Ovary (tissue), 7 donors: ENCODE measurements at regions not wholly inside any gene's neighbourhood (a gene's known extent, or its start where the extent isn't known, plus 50 kb on each side); places are given as distances from the start of the nearest gene placed in this dataset.

Experiments
- DNase-seq, 5 donors: peaks; one replicate each; pipeline ENCODE4 v3.0.0-alpha.2; 2019 to 2020
- H3K27ac ChIP-seq, 2 donors: fragments of 200-600 bp; one replicate each; pipeline versions ENCODE4 v1.5.1 to v1.8.0; 2019 to 2022
- H3K27me3 ChIP-seq: fragments of 200-600 bp; one replicate; pipeline ENCODE4 v1.8.0; 2022
- H3K36me3 ChIP-seq: fragments of 200-600 bp; sonication (generic); one replicate; pipeline ENCODE4 v1.5.1; 2019
- H3K4me1 ChIP-seq: one replicate; pipeline ENCODE4 v1.8.1; 2013; ENCODE audit warnings: mild to moderate bottlenecking, moderate library complexity; ENCODE audit not compliant: insufficient read depth
- H3K4me3 ChIP-seq: fragments of 200-600 bp; sonication (generic); one replicate; pipeline ENCODE4 v1.5.1; 2017
- H3K9me3 ChIP-seq, 2 donors: fragments of 200-600 bp in 1 of 2; sonication (generic) in 1 of 2; one replicate each; pipeline versions ENCODE4 v1.5.1 to v1.8.1; 2013 to 2019; ENCODE audit warnings: mild to moderate bottlenecking in 1 of 2, moderate library complexity in 1 of 2
- EP300 ChIP-seq: sonication (generic); formaldehyde crosslinking; IDR thresholded peaks from one replicate; pipeline ENCODE4 v1.6.1; 2017; ENCODE audit warnings: antibody characterized with exemption
- POLR2A ChIP-seq: fragments of 450-650 bp; IDR thresholded peaks from one replicate; pipeline ENCODE4 v1.6.1; 2017; ENCODE audit warnings: antibody characterized with exemption, mild to moderate bottlenecking, moderate library complexity
- WGBS, 3 donors: extraction: QIAGEN DNeasy Blood & Tissue Kit in 1 of 3; methylation state at CpG; one replicate each; pipeline versions ENCODE4 v1.1.5 to v1.1.7; 2013 to 2017; 5-methylcytosine and 5-hydroxymethylcytosine counted together
- intact Hi-C, 4 donors: fragments of 100-400 bp; cut with DNase I; formaldehyde crosslinking; loops; one replicate each; pipeline versions ENCODE4 v1.11.0 to v1.15.1; 2022 to 2023
- TF ChIP-seq, protein P1 (sequence below), 3 donors: fragments of 450-650 bp in 2 of 3; fragments of 200-600 bp in 1 of 3; IDR thresholded peaks; one replicate each; pipeline versions ENCODE4 v1.5.1 to v1.8.0; 2016 to 2022; ENCODE audit warnings: antibody characterized with exemption in 3 of 3, mild to moderate bottlenecking in 1 of 3
- donor health status: DM: no; HTN: no; CAD: no; lungs with moderate emphysema.
- donor health status: DM: no; HTN: no; CAD: no.
- donor health status: Bipolar disorder and iron deficiency.
- donor health status: DM: no; HTN: no; CAD: no.
- donor health status: DM: yes; HTN: yes; CAD: no.

- intact Hi-C loops: no loop called here
- no peak for DNase-seq
These were observed 169.7 kb downstream of the ZDHHC21 start for GRCh38 chr9:14523545-14523944.

GRCh38 chr9:14522627-14523379 lies 170.4 kb downstream of the ZDHHC21 start:
- intact Hi-C loops: no loop called here
- no peak overlapping the region for H3K4me3 ChIP-seq
- no peaks in the 10 kb centered on the region for H3K9me3 ChIP-seq
- H3K27me3 ChIP-seq: no peaks in the 10 kb centered on the region
- no peaks in the 10 kb centered on the region for H3K36me3 ChIP-seq
- H3K4me1 ChIP-seq: no peaks in the 10 kb centered on the region
- DNase-seq: no peak
- TF ChIP-seq EP300: no peak
- TF ChIP-seq, protein P1, sequence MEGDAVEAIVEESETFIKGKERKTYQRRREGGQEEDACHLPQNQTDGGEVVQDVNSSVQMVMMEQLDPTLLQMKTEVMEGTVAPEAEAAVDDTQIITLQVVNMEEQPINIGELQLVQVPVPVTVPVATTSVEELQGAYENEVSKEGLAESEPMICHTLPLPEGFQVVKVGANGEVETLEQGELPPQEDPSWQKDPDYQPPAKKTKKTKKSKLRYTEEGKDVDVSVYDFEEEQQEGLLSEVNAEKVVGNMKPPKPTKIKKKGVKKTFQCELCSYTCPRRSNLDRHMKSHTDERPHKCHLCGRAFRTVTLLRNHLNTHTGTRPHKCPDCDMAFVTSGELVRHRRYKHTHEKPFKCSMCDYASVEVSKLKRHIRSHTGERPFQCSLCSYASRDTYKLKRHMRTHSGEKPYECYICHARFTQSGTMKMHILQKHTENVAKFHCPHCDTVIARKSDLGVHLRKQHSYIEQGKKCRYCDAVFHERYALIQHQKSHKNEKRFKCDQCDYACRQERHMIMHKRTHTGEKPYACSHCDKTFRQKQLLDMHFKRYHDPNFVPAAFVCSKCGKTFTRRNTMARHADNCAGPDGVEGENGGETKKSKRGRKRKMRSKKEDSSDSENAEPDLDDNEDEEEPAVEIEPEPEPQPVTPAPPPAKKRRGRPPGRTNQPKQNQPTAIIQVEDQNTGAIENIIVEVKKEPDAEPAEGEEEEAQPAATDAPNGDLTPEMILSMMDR (IDR thresholded peaks at IDR 0.05): no peak
- no peak for TF ChIP-seq POLR2A
- no peak overlapping the region for H3K27ac ChIP-seq
- WGBS, 3 donors: 95 to 97% (median 97%) methylated on average over 3 of the region's 3 CpGs

More at GRCh38 chr9:14523545-14523944, 169.7 kb downstream of the ZDHHC21 start:
- Histone ChIP-seq H3K4me1 (no peaks in the 10 kb centered on the region), H3K9me3 (no peaks in the 10 kb centered on the region), H3K36me3 (no peaks in the 10 kb centered on the region), H3K27ac (no peak overlapping the region), H3K4me3 (no peak overlapping the region), H3K27me3 (no peaks in the 10 kb centered on the region)
- no peak for TF ChIP-seq POLR2A
- TF ChIP-seq, protein P1 (IDR thresholded peaks at IDR 0.05): no peak
- WGBS, 3 donors: 95 to 96% (median 95%) methylated on average over 6 of the region's 6 CpGs

DNA sequence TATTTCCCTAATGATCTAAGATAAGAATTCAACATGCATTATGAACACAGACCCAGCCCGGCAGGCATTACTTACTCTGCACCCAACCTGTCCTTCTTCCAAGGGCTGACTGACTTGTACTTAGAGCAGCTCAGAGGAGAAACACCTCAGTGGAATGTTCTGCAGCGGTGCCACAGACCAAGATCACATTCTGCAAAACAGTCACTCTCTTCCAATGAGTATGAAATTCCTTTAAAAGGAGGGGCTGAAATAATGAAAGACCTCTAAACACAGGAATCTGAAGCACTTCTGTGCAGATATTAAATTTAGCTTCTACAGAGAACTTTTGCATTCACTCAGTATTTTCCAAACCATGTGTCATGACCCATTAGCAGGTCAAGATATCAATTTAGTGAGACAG lies 172.9 kb downstream of the ZDHHC21 start:
- no peak overlapping the region for H3K4me3 ChIP-seq
- no peaks in the 10 kb centered on the region for H3K4me1 ChIP-seq
- TF ChIP-seq EP300 (no peak), POLR2A (no peak)
- TF ChIP-seq, protein P1 (IDR thresholded peaks at IDR 0.05): no peak
- WGBS, 3 donors: 77 to 87% (median 86%) methylated on average over 2 of the region's 2 CpGs
- H3K36me3 ChIP-seq: no peaks in the 10 kb centered on the region
- intact Hi-C loops: no loop called here
- H3K27me3 ChIP-seq: no peaks in the 10 kb centered on the region
- no peak for DNase-seq
- H3K9me3 ChIP-seq: no peaks in the 10 kb centered on the region
- H3K27ac ChIP-seq: no peak overlapping the region

DNA sequence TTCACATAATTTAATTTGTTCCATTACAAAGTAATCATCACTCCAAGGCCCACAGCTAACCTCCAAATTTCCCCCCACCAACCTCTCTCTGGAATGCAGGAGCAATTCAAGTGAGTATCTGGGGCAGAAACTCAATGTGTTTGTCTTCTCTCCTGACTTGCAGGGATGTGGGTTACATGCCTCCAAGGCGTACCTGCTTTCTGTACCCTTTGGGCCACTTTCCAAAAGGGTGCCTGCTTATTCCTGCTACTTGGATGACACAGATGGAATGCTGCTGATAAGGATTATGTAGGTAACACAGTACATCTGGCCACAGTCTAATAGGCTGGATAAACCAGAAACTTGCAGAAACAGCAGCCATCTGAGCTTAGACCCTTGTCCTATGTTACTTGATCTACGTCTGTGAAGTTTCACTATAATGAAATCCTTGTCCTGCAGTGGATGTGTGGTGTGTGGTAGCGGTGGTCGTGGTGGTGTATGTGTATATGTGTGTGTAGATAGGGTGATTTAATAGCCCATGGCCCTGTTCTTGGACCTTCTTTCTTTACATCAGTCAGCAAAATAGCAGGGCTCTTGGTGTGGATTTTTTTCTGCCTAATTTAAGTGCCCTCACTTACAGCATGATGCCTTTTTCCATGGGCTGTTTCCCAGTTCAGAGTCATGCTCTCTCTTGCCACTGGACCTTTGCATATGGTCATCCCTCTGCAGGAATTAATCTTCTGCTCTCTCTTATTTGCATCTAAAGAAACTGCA lies 175.9 kb downstream of the ZDHHC21 start:
- DNase-seq: no peak
- Histone ChIP-seq H3K27me3 (no peaks in the 10 kb centered on the region), H3K36me3 (no peaks in the 10 kb centered on the region), H3K9me3 (no peaks in the 10 kb centered on the region), H3K27ac (no peak overlapping the region), H3K4me1 (no peaks in the 10 kb centered on the region), H3K4me3 (no peak overlapping the region)
- intact Hi-C loops: no loop called here
- 87 to 91% (median 87%) methylated on average over 4 of the region's 4 CpGs for WGBS, 3 donors
- TF ChIP-seq, protein P1 (IDR thresholded peaks at IDR 0.05): no peak
- TF ChIP-seq POLR2A: no peak
- TF ChIP-seq EP300: no peak
